ENCODE measurements at regions not wholly inside any gene's neighbourhood (a gene's known extent, or its start where the extent isn't known, plus 50 kb on each side); places are given as distances from the start of the nearest gene placed in this dataset.

DNA sequence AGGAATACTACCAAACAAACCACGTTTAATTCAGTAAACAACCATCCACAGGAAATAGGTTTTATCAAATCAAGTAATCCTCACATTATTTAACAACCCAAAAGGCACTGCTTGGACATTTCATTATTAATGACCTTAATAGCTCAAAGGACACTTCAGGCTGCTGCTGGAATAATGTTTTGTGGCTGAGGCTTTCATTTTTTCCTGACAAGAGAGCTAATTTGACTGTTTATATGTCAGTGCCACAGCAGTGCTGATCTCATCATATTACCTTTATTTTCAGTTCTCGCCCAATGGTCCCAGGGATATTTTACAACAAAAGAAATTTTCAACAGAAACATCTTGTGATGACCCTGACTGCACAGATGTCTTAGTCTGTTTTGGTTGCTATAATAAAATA is 589.8 kb upstream of the GRAMD2B start:
- no peak for DNase-seq

DNA sequence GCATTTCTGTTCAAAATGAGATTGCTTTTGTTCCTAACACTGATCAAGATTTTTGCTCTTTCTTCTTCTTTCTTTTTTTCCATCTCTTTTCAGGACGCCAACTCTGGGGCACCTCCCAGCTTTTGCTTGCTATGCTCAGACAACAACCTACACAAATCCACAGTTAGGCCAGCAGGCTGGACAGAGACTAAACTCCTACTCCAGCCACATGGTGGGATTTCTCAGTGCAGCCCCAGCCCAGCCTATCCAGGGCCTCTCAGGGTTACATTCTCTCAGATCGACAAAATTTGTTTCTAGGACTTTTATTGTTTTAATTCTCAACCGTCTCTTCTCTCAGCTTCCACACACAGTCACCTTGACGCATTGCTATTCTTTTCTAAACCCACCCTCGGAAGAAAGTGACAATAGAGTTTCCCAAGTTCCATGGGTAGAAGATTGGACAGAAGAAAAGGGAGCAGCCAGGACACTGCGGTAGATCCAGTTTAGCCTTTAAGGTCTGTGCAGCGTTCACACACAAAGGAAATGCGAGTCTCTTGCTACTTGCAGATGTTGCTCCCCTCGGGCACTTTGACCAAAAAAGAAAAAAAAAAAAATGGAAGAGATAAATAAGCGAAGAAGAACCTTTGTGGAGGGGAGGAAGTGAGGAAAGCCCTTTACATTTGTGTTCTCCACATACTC is 588.6 kb upstream of the GRAMD2B start:
- DNase-seq: no peak

DNA sequence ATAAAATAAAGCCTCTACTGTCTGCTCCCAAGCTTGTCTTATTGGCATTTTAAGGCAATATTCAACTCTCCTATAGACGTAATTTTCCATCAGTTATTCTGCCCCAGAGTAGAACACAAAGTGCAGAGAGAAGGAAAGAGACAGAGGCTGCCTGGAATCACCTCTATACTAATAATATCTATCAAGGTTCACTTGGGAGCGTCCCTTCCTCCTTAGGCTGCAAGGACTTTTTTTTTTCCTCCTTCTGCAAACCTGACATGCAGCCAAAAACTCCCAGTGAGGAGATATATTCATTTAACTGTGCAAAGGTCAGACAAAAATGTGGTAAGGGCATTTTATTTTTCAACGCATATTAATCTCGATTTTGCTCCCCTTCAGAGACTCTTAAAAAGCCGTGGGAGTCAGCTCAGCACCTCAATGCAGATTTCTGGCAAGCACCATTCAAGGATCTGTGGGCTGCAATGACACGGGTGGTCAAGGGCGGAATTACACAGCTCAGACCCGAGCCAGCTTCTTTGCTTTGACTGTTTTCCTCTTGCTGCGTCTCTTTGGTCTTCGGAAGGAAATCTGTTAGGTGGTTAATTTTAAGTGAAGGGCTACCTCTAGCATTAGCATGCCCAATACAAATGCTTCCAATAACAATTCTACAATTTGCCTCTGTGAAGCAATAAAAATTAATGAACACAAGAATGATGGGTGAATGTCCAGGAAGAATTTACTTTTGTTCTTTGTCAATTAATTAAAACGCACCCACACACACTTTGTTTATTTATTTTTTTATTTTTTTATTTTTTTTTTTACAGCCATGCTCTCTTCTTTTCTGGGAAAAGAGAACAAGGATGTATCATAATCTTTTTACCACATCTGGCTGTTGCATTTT is 587.7 kb upstream of the GRAMD2B start:
- DNase-seq: peak; percentile 30

DNA sequence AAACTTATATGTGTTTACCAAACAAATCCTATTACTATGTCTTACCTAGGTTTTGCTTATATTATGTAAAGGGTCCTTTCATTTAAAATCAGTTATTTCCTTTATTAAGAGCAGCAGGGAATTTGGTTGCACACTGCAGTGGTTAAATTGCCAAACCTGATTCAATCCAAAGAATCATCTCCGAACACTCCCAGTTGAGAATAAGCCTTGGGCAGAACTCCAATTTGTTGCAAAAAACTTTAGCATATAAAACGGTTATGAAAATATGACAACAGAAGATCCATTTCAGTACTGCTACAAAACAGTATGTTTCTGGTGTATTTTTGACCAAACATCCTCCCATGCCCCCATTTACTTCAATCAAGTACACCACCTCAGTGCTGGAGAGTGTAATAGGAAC is 587.0 kb upstream of the GRAMD2B start:
- DNase-seq: no peak

DNA sequence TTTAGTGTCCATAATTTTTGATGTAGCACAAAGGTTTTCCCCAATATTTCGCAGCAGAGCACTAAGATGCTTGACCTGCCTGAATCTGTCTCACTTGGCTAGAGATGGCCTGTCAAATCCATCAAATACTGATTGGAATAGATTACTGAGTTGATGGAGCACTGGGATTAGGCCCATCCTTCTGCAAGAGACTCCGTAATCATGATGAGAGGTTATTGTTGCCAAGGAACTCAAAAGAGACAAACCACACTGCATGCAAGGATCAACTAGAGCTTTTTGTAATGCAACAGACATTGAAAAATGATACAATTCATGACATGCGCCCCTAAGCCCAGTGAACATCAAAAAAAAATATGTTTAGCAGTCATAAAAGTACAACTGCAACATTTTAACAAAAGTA is 585.3 kb upstream of the GRAMD2B start:
- DNase-seq: no peak

DNA sequence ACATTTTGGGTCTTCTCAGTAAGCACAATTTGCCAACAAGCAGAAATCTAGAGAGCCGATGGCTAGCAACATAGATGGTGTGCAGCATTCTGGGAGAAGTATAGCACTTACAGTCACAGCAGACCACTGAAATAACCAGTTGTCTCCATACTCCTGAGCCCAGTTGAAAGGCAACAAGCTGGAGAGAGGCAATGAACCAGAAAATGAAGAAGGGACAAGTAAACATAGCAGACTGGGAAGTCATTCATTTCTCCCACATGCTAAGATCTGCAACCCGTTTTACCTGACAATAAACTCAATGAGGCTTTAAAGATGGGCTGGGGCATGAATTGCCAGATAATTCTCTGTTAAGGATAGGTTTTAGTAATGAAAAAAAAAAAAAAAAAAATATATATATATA is 575.6 kb upstream of the GRAMD2B start:
- DNase-seq: no peak

DNA sequence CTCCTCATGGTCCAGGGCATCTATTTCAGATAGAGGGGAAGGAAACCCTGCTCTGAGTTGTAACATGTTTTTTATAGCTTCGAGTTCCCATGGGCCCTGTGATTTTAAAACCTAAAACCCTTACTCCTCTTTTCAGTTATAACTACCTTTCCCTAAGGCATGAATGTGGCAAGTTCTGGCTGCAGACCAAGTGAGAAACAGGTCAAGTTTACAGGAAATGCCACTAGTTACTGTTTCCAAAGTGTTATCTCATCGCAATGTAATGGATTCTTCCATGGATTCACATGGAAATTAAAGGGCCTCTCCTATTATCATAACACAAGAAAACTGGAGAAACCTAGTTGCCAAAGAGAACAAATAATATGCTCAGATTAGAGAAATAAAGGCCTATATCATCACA is 574.5 kb upstream of the GRAMD2B start:
- no peak for DNase-seq

DNA sequence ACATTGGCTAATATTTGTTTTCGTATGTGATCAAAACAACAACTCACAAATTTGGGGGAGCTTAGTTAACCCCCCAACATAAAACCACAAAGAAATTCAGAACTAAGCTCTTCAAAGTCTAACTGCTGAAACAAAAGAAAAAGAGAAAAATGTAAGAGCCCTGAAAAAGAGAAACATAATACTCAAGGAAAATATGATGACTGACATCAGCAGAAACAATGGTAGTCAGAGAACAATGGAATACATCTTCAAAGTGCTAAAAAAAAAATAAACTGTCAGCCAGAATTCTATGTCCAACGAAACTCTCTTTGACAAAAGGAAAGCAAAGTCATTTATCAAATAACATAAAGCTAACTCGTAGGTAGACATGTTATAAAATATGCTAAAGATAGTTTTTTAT is 566.3 kb upstream of the GRAMD2B start:
- DNase-seq: no peak

DNA sequence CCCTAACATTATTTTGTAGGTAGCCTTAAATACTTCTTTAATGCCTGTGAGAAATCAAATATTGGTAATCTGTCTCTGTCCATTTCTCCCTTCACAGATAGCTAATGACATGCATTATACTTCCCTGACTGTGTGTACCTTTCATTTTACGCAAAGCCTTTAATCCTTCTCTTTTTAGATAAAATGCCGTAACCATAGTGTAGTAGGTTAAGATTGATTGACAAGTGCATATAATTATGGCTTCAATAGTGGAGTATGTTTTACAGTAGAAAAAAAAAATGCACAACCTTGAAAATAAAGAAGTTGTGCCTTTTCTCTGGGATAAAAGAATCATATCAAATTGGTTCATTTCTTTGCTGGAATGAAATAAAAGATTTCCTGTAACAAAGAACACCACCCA is 559.6 kb upstream of the GRAMD2B start:
- DNase-seq: no peak

DNA sequence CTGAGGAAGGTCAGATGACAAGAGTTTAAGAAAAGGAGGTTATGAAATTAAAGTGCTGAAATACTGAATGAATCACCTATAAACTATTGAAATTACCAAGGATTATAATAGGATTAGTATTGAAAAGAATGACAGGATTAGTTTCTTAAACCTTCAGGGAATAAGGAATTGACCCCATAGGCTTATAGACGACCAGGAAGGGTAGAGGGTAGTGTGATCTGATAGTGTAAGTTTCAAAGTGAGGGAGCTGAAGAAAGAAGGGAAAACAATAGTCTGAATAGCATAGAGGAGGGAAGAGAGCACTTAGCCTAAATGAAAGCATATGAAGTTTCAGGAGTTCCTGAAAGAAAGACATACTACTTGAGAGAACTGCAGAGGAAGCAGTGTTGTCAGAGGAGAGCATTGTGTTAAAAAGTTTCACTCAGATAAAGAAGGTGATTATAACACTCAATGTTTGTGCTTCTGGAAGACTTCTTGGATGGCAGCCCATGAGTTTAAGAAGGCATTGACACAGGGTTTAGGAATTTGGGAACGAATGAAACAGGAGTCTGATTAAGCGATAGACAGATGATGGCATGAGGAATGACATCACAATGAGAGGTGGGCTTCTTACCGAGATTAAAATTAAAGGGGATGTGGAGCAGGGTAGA is 557.9 kb upstream of the GRAMD2B start:
- DNase-seq: peak; percentile 47

DNA sequence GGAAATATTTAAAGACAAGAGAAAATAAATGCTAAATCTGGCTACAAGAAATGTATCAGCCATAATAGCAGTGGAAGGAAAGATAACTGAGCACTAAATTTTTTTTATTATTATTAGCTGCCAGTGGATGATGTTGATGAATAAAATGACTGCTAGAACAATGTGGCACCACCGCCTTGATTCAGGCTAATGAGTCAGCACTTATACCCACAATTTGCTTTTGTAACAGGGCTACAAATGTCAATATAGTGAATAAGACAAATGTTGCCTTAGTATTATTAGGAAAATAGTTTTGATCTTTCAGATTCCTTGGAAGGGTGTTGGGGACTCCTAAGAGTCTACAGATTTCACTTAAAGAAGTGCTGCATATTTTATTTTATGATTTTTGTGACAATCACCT is 555.2 kb upstream of the GRAMD2B start:
- no peak for DNase-seq

DNA sequence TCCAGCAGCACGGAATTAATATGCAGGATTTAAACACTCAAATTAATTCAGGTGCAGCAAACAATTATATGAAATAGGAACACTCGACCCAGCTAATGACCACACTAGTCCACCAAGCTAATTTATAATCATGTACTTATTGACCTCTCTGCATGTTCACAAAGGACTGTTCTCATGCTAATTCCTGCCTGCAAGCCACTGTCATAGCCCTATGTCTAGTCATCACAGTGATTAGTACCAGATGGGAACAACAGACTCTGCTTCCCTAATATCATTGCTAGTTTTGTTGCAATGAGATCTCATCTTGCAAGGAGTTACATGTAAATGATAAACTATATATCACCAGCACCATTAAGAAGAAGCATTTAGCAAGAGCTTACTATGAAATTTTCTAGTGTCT is 553.0 kb upstream of the GRAMD2B start:
- peak; percentile 80 for DNase-seq

DNA sequence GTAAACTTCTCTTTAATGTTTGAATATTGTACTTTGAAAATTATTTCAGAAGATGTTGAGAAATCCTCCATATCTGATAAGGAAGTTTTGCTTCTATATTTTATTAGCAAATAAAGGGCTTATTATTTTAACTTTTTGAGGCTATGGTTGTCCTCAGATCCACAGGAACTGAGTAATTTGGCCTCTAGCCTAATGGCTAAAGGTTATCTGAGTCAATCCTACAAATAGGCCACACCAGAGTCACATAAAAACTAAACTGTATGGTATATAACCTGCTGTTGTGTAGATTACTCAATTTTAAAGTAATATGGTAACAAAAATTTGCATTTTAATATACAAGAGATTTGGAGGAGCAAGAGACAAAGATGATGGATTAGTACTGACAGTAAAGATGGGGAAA is 549.2 kb upstream of the GRAMD2B start:
- DNase-seq: no peak

DNA sequence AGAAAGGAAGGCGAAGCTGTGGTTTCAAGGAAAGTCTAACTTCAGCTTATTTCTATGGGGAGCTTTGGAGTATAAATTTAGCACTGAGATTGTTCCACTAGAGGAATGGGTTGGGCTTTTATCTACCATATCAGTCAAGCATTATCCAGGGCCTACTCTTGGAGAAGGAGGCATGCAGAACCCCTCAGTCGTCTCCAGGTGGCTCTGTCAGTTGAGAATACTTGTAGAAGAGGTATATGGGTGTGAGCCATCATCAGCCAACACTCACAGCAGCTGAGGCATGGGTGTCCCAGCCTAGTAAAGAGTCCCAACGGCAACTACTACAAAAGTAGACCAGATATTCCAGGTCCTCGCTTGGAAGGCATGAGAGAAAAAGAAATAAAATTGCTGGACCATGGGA is 548.5 kb upstream of the GRAMD2B start:
- DNase-seq: no peak

DNA sequence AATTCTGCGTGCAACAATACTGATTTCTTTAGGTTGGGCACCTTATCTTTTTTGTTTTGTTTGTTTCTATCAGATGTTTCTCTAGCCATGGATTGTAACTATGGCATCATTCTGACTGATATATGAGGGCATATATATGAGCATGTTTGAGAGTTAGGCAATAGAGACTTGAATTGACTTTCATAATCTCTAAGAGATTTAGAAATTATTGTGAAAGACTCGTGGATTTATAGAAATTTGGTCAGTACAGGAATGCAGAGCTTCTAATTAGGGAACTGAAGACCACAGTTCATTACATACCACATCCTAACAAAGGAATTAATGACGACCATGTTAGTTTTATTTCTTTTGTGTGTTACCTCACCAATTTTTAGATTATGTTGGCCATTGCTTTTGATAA is 546.0 kb upstream of the GRAMD2B start:
- no peak for DNase-seq

DNA sequence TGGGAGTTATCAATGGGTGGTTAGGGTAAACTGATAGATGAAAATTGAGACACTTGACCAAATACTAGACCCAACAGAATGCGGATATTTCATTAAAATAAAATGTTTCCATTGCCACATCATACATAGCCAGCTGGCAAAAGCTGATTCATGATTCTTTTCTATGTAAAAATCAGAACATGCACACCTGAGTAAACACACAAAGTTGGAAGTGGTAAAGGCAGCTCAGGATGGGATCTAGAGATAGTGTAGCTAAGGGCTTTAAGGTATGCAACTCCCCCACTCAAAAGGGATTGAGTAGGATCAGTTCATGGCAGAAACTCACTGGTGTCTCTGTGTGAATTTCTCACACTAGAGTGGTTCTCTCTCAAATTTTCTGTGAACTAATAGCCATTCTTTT is 541.1 kb upstream of the GRAMD2B start:
- DNase-seq: no peak

DNA sequence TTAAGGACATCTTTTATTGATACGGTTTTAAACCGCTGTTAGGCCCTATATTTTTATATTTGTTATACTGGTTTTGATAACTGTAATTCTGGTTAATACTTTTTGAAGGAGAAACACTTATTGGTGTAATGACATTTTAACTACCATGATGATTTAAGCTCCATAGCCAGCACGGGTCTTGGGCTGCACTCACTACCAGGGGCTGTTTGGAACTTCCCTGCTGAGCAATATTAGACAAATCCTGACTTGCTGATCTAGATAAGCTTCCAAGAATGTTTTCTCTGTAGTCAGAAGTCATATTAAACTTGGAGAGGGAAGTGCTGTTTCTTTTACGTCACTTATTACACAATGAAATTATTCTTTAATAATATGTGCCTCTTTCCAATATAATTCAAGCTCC is 540.0 kb upstream of the GRAMD2B start:
- DNase-seq: no peak

DNA sequence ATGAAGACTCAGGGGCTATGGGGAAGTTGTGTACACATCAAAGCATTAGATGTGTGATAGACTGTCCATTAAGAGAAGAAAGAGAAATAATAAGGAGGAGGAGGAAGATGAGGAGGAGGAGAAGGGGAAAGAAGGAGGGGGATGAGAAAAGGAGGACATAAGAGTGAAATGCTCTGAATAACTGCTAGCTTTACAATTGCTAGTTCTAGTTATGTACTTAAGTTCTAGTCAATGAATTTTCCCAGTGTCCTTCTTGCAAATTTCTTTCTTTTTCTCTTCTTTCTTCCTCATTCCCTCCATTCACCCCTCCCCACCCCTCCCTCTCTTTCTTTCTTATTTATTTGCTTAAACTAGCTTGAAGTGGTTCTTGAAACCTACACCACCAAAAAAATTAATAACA is 534.9 kb upstream of the GRAMD2B start:
- no peak for DNase-seq

DNA sequence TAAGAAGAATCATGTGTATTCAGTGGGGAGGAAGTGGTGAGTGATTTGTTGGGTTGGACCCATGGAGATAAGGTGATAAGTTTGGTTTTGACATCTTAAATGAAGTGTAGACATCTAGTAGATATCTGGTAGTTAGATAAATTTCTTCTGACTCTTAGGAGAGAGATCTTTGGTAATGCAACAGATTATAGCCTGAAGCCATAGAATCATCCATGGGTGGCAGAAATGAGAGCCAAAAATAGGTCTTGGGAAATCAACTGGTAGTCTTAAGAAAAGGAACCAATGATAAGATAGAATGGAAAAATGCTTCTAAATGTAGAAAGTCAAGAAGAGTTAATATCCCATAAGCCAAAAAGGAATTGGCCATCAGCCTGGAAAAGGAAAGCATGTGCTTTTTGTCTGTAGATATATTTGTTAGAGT is 532.7 kb upstream of the GRAMD2B start:
- peak; percentile 21 for DNase-seq

DNA sequence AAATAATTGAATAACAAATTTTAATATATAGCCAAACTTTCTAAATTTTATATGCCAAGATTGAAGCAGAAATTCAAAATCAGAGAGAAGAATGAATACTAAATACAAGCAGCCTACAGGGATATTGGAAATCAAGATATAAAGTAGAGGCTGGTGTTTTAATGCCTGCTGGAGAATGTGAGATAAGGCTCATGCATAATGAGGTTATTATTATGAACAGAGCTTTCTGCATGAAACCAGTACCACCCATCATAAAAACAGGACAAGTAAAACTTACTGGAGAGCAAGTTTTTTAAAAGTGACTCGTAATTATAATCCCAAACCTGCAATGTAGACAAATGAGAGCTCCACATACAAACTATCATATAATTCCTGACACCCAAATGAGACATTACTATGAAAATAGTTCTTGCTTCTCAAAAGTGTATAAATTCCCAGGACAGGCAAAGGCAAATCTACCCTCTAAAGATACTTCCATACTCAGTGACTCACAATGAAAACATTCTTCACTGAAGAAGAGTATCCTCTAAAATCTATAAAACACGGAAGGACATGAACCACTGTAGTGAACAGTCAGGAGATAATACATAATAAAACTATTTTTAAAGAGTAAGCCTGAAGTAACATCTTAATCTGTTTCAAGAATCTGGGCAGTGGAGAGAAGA is 532.0 kb upstream of the GRAMD2B start:
- DNase-seq: peak; percentile 27

DNA sequence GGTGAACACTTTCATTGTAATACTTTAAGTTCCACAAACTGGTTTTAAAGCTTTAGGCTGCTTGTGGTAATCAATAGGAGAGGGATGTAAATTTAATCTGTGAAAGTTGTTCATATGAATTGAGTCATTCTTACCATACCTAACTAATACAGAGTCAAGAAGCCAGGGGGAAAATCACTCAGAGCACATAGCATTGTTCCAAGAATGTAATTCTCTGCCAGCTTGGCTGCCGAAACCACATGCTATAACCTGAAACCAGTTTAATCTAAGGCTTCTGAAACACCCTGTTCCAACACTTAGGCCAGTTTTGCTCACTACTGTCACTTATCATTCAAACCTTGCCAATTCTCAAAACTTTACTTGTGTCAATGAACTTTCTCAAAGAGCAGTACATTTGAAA is 528.8 kb upstream of the GRAMD2B start:
- DNase-seq: peak; percentile 38

DNA sequence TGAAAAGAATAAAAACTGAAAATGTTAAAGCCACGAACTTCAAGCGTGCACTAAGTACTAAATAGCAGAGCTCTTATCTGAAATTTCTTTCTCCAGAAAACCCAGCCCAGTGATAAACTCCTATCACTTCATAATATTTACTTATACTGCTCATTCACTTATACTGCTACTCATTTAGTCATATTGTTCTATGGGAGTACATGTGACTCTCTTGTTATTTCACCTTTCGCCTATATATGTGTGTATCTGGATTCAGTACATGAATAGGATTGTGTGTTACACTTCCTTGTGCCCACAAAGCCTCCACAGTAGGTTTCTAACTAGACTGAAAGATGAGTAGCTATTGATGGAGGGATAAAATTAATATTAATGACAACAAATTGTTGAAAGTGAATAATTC is 526.8 kb upstream of the GRAMD2B start:
- DNase-seq: no peak

DNA sequence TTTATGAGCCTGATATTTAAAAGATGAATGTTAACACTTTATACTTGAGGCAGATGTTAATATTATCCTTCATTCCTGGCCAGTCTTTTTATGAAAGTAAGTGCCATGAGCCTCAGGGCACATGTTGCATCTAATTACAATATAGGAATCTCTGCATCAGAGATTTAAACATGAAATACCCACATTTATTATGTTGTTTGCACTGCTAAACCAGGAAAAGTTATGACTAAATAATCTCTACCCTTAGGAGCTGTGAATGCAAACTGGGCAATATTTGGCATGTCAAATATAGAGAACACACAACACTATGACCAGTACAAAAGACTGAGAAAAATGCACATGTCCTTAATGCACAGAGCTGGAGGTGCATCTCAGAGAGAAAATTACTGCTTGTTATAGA is 526.1 kb upstream of the GRAMD2B start:
- DNase-seq: no peak

Measured in fibroblast of upper back skin (primary cell).